GM21423 (cell line): ENCODE measurements at regions not wholly inside any gene's neighbourhood (a gene's known extent, or its start where the extent isn't known, plus 50 kb on each side); places are given as distances from the start of the nearest gene placed in this dataset.
"Not testable (repeated sequence)": the region's sequence is repeated elsewhere in the genome, so short reads cannot be mapped to it uniquely, and the experiment has no call there.

Source experiments
- ATAC-seq: cut with Tn5 transposase; IDR thresholded peaks from one replicate; pipeline ENCODE4 v1.9.1; 2021; ENCODE audit warnings: mild to moderate bottlenecking, moderate library complexity; ENCODE audit not compliant: unreplicated experiment

DNA sequence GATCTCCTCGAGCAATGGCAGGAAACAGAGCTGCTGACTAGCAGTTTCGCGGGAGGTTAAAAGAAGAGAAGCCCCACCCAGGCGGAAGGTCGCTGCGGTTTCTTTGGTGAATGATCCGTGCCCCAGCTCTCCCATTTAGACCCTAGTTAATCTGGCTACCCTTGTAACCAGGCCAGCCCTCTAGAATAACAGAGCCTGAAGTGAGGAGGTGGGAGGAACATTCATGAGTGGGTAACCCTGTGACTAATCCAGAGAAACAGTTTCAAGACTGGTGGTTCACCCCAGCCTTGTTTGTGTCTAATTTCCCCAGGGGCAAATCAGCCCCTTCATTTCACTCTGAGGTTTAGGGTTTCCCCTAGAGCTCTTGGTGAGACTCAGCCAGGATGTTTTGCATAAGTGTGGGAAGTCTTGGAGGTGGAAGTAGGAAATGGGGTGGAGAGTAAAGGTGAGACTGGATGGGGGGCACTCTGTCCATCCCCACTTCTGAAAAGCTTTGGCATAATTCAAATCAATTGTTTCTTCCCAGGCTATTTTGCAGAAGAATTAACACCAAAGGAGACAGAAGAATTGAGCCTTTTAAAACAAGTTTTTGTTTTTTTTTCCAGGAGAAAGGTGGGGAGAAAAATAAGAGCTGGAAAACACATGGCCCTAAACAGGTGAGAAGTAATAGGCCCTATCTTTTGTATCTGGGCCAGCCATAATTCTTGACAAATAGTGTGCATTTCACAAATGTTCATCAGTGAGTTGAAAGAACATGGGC lies 303.1 kb downstream of the RPLP1 start:
- ATAC-seq, result peak; percentile 83

DNA sequence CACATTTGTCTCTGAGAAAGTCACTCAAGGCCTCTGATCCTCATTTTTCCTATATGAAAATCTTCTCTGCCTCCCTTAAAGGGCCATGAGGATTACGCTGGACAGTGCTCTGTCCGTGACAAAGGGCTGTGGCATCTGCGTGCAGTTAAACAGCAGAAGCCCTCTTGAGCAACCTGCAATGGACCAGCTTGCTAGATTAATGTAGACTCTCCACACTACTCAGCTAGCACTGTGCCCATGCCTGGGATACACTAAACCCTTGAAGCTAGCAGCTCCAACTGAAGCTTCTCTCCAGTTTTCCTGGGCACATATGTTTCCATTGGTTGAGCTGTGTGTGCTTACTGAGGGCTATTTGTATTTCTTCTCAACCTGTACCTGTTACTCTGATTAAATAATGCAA lies 303.8 kb downstream of the RPLP1 start:
- ATAC-seq, result no peak

DNA sequence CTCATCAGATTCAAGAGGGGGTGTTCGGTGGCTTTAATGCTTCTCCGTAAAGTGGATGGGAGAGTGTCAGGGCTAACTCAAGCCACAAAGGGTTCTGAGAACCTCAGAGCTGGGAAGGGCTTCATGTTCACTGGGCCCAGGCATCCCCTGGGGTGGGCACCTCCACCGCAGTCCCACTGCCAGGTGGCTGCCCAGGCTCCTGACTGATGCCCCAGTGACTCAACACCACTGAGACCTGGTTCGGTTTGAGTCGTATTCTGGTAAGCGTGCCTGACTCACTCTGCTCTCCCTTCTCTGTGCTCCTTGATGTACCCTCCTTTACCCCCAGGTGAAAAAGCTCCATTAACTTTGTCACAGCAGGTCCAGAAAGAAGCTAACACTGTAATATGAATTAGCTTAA lies 304.6 kb downstream of the RPLP1 start:
- ATAC-seq, result no peak

DNA sequence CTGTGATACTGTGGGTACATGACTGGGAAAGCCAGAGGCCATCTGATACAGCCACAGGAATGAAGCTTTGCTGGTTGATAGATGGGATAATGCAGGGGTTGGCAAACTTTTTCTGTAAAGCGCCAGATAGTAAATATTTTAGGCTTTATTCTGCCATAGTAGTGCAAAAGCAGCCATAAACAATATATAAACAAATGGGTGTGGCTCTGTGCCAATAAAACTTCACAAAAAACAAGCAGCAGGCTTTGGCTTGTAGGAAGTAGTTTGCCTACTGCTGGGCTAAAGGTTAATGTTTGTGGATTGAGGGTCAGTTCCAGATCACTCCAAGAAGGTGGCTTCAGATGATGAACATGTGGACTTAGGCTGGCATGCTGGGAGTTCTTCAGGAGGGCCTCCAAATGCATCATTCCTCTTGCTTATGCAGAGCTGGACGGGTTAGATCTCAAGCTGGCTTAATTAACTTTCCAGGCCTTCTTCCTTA lies 305.7 kb downstream of the RPLP1 start:
- ATAC-seq, result no peak

DNA sequence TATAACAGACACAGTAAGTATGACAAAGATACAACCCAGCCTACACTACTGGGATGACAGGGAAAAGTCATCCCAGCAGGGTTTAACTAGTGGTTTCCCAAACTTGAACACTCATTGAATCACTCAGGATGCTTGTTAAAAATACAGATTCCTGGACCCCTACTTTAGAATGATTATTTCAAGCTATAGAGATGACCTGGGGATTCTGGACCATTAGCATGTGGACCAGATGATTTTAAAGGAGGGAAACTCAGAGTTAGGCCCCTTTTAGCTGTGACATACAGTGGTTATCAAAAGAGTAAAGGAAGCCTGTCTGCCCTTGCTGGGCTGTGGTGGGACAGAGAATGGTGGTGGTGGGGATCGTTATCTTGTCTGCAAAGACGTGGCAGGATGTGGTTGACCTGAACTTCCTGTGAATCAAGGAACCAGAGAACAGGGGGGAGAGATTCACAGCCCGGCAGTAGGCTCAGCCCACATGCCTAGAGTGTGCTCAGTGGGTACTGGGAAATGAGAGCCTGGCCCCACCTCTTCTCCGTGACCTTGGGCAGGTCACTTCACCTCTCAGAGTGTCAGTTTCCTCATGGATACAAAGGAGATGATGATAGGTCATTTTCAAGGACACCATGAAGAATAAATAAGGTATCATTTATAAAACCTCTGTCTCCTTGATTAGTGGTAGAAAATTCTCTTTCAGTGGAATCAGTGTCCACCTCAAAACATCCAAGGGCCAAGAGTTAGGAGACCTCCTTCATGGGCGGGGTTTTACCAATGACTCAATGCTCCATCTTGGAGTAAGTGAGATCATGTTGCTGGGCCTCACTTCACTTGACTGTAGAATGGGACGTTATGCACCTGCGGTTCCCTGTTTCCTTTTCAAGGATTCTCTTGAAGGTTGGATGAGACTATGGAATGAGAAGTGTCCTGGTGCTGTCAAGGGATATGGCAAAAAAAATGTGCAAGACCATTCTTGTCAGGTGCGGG lies 306.5 kb downstream of the RPLP1 start:
- peak; percentile 36 for ATAC-seq

DNA sequence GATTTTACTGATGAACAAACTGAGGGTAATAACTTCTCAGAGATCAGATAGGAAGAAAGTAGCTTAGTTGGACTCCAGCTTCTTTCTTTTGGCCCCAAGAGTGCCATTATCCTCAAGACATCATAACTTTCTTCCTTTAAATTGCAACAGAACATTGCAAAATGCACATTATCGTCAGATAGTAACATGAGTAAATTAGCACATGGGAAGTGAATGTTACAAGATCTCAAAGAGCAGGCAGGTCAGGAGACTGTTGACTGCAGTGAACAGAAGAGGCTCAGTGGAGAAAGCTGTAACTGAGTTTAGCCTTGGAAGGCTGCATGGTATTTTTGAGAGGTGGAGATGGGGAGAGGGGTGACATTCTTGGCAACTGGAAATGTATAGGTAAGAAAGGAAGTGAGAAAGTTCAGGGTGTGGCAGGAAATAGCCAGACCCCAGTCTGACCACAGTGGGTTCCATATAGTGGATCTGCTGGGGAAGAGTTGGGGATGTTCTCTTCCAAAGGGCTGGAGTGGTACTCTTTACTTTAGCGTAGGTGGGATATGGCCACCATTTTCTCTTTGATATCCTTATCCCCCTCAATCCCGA lies 307.7 kb downstream of the RPLP1 start:
- ATAC-seq, result no peak

DNA sequence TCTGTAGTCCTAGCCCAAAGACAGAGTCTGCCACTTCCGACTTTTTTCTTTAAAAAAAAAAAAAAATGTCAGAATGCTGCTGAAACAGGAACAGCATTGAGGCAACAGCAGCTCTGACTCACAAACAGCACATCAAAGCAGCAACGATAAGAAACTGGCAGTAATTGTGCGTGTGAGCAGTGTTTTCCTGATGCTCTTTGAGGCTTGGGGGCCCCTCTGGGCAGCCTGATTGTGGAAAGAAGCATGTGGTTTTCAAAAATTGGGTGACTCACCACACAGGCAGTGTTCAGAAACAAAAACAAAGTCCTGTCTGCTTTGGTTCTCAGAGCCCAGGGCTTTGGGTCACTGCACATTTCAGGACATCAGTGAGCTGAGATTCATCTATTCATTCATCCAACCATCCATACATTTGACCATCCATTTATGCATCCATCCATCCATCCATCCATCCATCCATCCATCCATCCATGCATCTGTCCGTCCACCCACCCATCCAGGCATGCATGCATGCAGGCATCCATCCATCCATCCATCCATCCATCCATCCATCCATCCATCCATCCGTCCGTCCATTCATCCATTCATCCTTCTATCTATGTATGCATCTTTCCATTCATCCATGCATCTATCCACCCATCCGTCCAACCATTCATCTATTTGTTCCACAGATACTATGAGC lies 308.4 kb downstream of the RPLP1 start:
- peak; percentile 65 for ATAC-seq

DNA sequence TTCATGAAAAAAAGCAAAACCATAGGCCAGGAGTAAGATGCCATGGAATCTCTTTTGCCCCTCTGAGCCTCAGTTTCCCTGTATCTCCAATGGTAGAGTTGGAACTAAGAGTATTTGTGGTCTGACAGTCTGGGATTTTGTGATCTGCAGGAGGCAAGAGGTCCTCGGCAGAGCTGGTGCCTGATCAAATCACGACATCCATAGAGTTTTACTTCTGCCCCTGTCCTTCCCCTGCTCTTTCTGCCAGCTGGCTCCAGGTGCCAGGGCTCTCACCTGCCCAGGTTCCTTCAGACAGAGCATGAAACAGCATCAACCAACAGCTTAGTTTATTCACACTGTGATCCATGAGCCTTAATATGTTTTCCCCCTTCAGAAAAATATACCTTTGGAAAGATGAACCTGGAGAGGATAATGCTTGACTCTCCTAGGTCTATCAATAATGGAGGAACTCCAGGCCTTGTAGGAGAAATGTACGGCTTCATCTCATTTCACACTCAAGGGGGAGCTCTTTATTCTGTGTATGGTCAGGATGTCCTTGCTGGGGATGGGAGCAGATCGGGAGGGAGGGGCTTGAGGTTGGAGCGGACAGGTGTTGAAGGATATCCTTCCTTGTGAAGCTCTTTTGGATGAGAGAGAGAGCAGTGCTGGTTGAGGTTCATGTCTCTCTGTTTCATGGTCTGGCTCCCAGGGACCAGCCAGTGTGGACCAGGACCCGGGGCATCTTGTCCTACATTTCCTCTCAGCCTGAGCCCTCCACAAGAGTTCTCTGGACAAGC lies 309.9 kb downstream of the RPLP1 start:
- no peak for ATAC-seq

DNA sequence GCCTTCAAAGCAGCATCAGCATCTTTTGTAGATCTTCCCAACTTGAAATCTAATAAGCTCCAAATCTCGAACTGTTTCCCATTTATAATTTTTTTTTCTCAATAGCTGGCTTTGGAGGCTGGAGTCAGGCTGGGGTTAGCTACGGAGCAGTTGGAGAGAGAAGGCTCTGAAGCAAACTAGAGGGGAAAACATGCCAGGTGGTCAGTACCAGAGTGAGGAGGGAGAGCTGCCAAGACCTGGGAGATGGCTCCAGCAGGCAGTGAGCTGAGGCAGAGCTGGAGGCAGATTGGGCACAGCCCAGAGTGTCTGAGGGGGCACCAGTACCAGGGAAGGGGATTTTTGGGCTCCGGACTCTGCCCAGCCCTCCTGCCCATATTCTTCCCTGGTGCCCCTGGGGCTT lies 311.2 kb downstream of the RPLP1 start:
- no peak for ATAC-seq

DNA sequence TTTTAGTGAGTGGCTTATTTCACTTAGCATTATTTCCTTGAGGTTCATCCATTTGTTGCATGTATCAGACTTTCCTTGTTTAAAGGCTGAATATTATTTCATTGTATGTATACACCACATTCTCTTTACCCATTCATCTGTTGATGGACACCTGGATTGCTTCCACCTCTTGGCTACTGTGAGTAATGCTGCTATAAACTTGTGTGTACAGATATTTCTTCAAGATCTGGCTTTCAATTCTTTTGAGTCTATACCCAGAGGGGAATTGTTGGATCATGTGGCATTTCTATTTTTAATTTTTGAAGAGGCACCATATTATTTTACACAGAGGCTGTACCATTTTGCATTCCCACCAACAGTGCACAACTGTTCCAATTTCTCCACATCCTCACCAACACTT lies 313.5 kb downstream of the RPLP1 start:
- no peak for ATAC-seq

DNA sequence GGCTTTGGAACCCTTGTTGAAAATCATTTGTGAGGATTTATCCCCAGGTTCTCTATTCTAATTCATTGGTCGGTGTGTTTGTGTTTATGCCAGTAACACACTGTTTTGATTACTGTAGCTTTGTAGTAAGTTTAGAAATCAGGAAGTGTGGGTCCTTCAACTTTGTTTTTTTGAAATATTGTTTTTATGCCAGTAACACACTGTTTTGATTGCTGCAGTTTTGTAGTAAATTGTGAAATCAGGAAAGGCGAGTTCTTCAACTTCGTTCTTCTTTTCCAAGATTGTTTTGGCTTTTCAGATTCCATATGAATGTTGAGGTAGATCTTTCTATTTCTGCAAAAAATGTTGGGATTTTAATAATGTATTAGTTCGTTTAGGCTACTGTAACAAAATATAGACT lies 314.6 kb downstream of the RPLP1 start:
- ATAC-seq, result no peak

DNA sequence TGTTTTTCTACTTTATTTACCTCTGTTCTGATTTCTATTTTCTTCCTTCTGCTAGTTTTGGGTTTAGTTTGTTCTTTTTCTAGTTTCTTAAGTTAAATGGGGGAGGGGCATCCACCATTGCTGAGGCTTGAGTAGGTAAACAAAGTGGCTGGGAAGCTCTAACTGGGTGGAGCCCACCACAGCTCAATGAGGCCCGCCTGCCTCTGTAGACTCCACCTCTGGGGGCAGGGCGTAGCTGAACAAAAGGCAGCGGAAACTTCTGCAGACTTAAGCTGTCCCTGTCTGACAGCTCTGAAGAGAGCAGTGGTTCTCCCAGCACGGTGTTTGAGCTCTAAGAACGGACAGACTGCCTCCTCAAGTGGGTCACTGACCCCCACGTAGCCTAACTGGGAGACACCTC lies 316.7 kb downstream of the RPLP1 start:
- ATAC-seq, result not testable (repeated sequence)

DNA sequence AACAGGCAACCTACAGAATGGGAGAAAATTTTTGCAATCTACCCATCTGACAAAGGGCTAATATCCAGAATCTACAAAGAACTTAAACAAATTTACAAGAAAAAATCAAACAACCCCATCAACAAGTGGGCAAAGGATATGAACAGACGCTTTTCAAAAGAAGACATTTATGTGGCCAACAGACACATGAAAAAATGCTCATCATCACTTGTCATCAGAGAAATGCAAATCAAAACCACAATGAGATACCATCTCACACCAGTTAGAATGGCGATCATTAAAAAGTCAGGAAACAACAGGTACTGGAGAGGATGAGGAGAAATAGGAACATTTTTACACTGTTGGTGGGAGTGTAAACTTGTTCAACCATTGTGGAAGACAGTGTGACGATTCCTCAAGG lies 321.6 kb downstream of the RPLP1 start:
- not testable (repeated sequence) for ATAC-seq

DNA sequence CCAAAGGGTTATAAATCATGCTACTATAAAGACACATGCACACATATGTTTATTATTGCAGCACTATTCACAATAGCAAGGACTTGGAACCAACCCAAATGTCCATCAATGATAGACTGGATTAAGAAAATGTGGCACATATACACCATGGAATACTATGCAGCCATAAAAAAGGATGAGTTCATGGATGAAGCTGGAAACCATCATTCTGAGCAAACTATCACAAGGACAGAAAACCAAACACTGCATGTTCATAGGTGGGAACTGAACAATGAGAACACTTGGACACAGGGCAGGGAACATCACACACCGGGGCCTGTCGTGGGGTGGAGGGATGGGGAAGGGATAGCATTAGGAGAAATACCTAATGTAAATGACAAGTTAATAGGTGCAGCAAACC lies 322.1 kb downstream of the RPLP1 start:
- ATAC-seq, result not testable (repeated sequence)

DNA sequence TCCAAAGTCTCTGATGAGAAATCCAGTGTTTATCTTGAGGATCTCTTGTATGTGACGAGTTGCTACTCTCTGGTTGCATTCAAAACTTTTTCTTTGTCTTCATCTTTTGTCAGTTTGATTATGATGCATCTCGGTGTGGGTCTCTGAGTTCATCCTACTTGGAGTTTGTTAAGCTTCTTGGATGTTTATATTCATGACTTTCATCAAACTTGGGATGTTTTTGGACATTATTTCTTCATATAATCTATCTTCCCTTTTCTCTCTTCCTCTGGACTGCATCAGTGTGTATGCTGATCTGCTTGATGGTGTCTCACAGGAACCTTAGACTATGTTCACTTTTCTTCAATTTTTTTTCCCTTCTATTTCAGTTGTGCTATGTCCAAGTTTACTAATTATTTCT lies 320.4 kb downstream of the TLE3 start:
- no peak for ATAC-seq

DNA sequence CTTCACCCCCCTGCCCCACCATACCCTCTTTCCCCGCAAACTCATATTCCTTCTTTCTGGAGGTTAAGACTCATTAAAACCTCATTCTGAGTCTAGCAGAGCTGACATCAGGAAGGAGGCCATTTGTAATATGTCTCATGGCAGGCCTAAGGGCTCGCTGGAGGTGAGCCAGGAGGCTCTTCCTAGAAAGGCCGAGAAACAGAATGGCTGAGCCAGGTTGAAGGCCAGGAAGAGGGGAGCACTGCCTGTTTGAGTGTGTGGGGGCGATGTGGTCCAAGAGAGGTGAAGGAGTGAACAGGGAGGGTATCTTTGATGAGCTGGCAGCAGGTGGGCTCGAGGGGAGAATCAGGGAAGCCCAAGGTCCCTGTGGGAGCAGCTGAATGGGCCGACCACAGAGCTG lies 317.3 kb downstream of the TLE3 start:
- ATAC-seq, result no peak

DNA sequence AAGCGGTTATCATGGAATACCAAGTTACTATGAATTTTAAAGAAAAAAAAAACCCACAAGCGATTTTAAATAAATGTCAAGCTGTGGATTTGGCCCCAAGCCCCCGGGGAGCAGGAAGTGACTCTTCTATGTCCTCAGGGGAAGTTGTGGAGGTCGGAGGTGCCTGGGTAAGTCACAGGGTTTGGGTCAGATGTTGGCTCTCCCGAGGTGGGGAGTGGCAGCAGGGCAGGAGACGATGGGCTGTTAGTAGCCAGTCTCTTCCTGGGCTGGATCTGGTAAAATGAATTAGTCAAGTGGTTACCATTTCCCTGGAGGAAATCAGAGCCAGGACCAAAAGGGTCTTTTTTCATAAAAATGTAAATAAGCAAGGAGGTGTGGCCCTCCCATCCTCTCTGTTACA lies 316.7 kb downstream of the TLE3 start:
- no peak for ATAC-seq

DNA sequence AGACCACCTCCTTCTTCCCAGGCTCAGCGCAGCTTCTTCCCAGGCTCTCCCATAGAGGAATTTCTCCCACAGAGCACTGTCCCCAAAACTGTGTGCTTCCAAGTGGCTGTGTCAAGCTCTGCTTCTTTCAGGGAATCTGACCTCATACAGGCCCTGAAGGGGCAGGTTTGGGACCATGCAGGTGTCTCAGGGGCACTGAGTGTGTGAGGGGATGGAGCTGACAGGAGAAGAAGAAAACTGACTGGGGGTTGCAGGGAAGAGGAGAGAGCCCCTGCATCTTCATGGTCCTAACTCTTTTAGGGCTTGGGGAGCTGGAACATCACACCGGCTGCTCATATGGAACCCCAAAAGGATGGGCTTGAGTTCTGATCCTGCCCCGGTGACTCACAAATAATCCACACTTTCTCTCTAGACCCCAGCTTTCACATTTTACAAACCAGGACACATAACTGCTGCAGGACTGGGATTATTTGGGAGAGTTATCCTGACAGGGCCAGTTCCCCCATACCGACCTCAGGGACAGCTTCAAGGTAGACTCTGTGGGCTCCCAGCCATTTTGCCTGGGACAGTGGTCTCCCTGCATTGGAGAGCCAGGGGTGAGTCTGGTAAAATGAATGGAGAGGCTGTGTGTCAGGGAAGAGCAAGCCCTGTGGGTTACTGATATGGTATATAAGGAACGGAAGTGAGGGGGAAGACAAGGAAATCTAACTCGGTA lies 316.1 kb downstream of the TLE3 start:
- ATAC-seq, result no peak

DNA sequence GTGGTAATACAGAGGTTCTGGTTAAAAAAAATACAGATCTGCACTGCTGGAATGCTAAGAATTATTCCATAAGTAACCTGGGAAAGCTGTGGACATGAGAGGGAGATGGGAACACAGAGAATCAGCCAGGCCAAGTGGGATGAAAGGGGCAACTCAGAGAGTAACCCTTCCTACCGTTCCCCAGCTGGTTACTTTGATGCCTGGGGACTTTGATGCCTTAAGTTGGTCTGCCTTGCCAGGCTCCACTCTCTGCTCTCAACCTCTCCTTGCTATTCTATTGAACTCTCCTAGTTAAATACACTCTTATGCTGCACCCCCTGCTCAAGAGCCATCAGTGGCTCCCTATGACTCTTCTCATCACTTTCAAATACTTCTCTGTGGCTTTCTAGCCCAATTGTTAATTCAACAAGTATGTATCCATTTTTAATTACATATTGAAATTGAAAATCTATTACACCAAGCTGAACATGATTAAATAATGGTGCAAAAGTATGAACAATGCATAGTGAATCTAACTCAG lies 315.5 kb downstream of the TLE3 start:
- ATAC-seq, result no peak
